ENCODE measurements at regions not wholly inside any gene's neighbourhood (a gene's known extent, or its start where the extent isn't known, plus 50 kb on each side); places are given as distances from the start of the nearest gene placed in this dataset.
"Not testable (repeated sequence)": the region's sequence is repeated elsewhere in the genome, so short reads cannot be mapped to it uniquely, and the experiment has no call there.

DNA sequence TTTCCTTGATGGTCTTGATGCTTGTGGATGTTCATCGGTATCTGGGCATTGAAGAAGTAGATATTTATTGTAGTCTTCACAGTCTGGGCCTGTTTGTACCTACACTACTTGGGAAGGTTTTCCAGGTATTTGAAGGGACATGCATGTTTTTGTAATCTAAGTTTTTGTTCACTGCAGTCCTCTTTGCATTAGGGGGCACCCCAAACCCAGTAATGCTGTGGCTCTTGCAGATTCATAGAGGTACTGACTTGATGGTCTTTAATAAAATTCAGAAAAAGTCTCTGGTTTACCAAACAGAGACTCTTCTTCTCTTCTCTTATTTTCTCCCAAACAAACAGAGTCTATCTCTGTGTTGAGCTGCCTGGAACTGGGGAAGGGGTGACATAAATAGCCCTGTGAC is 150.9 kb upstream of the SLC16A7 start:
- no peaks in the 10 kb centered on the region for H3K27me3 Mint-ChIP-seq
- H3K36me3 Mint-ChIP-seq (ENCODE audit: low read depth): no peaks in the 10 kb centered on the region
- DNase-seq: no peak
- ChIA-PET POLR2A (no interaction called here), CTCF (no interaction called here)
- H3K27ac Mint-ChIP-seq: no peak overlapping the region
- H3K4me1 Mint-ChIP-seq: no peaks in the 10 kb centered on the region
- no peak overlapping the region for H3K4me3 Mint-ChIP-seq
- no peaks in the 10 kb centered on the region for H3K9me3 Mint-ChIP-seq

GRCh38 chr12:59432057-59432456 is 163.8 kb upstream of the SLC16A7 start:
- no peak for DNase-seq
- CTCF ChIA-PET: no interaction called here
- Mint-ChIP-seq H3K4me1 (no peaks in the 10 kb centered on the region), H3K4me3 (no peak overlapping the region), H3K27me3 (no peaks in the 10 kb centered on the region), H3K27ac (no peak overlapping the region), H3K36me3 (ENCODE audit: low read depth) (no peaks in the 10 kb centered on the region), H3K9me3 (no peaks in the 10 kb centered on the region)
- POLR2A ChIA-PET: no interaction called here

GRCh38 chr12:59431266-59431665 is 164.6 kb upstream of the SLC16A7 start:
- H3K4me1 Mint-ChIP-seq: no peaks in the 10 kb centered on the region
- no peak overlapping the region for H3K27ac Mint-ChIP-seq
- no peak for DNase-seq
- H3K36me3 Mint-ChIP-seq (ENCODE audit: low read depth): no peaks in the 10 kb centered on the region
- H3K9me3 Mint-ChIP-seq: no peaks in the 10 kb centered on the region
- CTCF ChIA-PET: no interaction called here
- no peaks in the 10 kb centered on the region for H3K27me3 Mint-ChIP-seq
- POLR2A ChIA-PET: no interaction called here
- no peak overlapping the region for H3K4me3 Mint-ChIP-seq

DNA sequence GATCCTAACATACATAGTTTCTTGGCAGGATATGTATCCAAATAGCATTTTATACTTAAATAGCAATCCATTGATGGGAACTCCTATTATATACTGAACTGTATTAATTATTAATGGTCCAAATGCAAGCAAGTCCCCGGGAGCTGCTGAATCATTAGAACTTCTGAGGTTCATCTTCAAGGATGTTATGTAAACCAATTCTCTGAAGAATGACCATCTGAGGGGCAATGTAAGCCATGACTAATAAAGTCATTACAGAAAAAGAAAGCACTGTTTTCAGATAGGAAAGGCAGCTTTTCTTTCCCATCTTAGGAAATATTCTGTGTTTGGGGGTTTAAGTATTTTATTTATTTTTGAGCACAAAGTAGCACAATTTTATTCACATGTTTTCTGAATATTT is 166.1 kb upstream of the SLC16A7 start:
- CTCF ChIA-PET: interaction anchor here (0.9 to 1.2 kb wide), 2 partner anchors 26 to 406 kb away, joined by 3 read pairs; no protein-coding TSS in a partner anchor
- Mint-ChIP-seq H3K9me3 (no peaks in the 10 kb centered on the region), H3K27me3 (no peaks in the 10 kb centered on the region), H3K4me3 (no peak overlapping the region), H3K36me3 (ENCODE audit: low read depth) (no peaks in the 10 kb centered on the region), H3K27ac (no peak overlapping the region), H3K4me1 (no peaks in the 10 kb centered on the region)
- POLR2A ChIA-PET: no interaction called here
- no peak for DNase-seq

- Mint-ChIP-seq H3K4me1 (no peaks in the 10 kb centered on the region), H3K27me3 (no peaks in the 10 kb centered on the region), H3K27ac (no peak overlapping the region), H3K9me3 (no peaks in the 10 kb centered on the region), H3K36me3 (ENCODE audit: low read depth) (no peaks in the 10 kb centered on the region), H3K4me3 (no peak overlapping the region)
- ChIA-PET POLR2A (no interaction called here), CTCF (interaction anchor here (0.7 kb wide), 1 partner anchor 601 kb away, joined by 3 read pairs; no protein-coding TSS in a partner anchor)
- no peak for DNase-seq
Measured at GRCh38 chr12:59425798-59426197, 170.0 kb upstream of the SLC16A7 start.

GRCh38 chr12:59424666-59425065 is 171.2 kb upstream of the SLC16A7 start:
- H3K4me1 Mint-ChIP-seq; POLR2A ChIA-PET; H3K4me3 Mint-ChIP-seq; CTCF ChIA-PET; H3K36me3 Mint-ChIP-seq (ENCODE audit: low read depth); H3K9me3 Mint-ChIP-seq; H3K27me3 Mint-ChIP-seq; H3K27ac Mint-ChIP-seq; DNase-seq: not testable (repeated sequence)

DNA sequence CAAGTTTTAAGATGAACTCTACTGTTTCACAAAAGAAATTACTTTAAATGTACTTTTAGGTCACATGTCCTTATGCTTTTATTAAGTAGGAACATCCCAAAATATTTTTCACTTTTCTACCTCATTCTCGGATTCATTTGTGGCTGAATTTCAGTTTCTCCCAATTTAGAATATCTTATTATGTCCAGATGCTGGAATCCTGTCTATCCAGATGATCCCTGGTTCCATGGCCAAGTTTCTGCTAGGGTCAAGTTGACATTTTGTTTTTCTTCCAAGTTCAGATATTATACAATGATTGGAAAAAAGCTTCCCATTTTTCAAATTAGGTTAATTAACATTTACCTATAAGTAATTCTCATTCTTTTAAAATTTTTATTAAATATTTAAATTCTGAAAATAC is 181.8 kb upstream of the SLC16A7 start:
- Mint-ChIP-seq H3K36me3 (ENCODE audit: low read depth) (no peaks in the 10 kb centered on the region), H3K27me3 (peaks cover 3% of the 10 kb centered on the region), H3K9me3 (no peaks in the 10 kb centered on the region), H3K27ac (no peak overlapping the region), H3K4me3 (no peak overlapping the region), H3K4me1 (no peaks in the 10 kb centered on the region)
- ChIA-PET CTCF (no interaction called here), POLR2A (no interaction called here)
- no peak for DNase-seq

DNA sequence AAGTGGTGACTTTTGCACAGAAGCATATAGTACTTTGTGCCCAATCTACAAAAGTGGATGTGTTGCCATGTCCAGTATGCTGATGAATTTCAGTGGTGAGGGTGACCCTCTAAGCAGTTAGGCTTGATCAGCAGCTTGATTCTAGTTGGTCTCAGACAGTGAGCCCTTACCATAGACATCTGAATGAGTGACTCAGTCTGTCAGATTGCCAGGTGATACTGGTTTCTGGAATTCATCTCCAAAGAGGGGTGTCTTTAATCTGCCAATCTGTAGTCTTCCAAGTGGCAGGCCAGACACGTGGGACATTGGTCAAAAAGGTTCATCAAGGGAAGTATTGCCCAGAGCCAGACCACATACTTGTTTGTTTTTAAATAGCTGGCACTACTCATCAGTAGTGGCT is 187.4 kb upstream of the SLC16A7 start:
- no peaks in the 10 kb centered on the region for H3K9me3 Mint-ChIP-seq
- H3K36me3 Mint-ChIP-seq (ENCODE audit: low read depth): no peaks in the 10 kb centered on the region
- POLR2A ChIA-PET: no interaction called here
- no peak overlapping the region for H3K4me3 Mint-ChIP-seq
- peaks cover 3% of the 10 kb centered on the region for H3K27me3 Mint-ChIP-seq
- H3K27ac Mint-ChIP-seq: no peak overlapping the region
- CTCF ChIA-PET: interaction anchor here (1.6 kb wide), 1 partner anchor 427 kb away, joined by 5 read pairs; no protein-coding TSS in a partner anchor
- peaks cover 10% of the 10 kb centered on the region for H3K4me1 Mint-ChIP-seq
- no peak for DNase-seq

DNA sequence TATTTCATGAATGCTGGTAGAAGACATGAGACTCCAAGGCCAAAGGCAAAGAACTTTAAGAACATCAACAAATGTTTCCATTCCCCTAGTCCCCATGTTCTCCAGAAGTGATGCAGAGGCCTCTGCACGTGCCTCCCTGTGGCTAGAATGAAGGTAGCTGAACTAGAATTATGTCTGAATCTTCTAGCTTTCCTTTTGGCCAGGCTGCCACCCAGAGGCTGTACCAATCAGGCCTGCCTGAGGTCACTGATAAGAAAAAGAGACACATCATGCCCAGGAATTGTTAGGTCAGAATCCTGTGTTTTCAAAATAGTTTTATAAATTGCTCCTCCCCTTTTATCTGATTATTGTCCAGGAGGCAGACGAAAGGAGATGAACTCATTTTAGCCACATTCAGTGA is 188.0 kb upstream of the SLC16A7 start:
- no peak overlapping the region for H3K4me3 Mint-ChIP-seq
- POLR2A ChIA-PET: no interaction called here
- peaks cover 12% of the 10 kb centered on the region for H3K4me1 Mint-ChIP-seq

DNA sequence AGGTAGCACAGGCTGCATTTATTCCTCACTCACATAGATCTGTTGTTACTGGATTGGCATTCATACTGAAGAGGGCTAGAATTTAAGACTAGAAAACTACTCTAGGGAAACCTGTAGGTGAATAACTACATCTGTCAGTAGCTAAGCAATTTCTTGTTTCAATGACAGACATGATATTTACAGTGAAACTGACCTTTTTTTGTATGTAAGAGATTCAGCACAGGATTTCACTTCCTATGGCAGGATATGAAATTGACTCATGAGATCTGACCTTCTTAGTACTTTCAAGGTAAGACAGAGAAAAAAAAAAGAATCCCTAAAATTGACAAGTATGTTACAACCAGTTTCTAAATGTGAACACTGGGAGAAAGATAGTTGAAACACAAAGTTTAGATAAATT is 189.8 kb upstream of the SLC16A7 start:
- ChIA-PET CTCF (interaction anchor here (1.3 kb wide), 1 partner anchor 402 kb away, joined by 3 read pairs; no protein-coding TSS in a partner anchor), POLR2A (no interaction called here)
- Mint-ChIP-seq H3K36me3 (ENCODE audit: low read depth) (no peaks in the 10 kb centered on the region), H3K9me3 (no peaks in the 10 kb centered on the region), H3K4me3 (no peak overlapping the region), H3K4me1 (peaks cover 12% of the 10 kb centered on the region), H3K27ac (no peak overlapping the region), H3K27me3 (no peaks in the 10 kb centered on the region)
- DNase-seq: no peak

More for the DNA sequence above, 188.0 kb upstream of the SLC16A7 start:
- DNase-seq: no peak
- Mint-ChIP-seq H3K27ac (no peak overlapping the region), H3K9me3 (no peaks in the 10 kb centered on the region), H3K36me3 (ENCODE audit: low read depth) (no peaks in the 10 kb centered on the region), H3K27me3 (no peaks in the 10 kb centered on the region)
- CTCF ChIA-PET: interaction anchor here (0.6 to 1.6 kb wide), 3 partner anchors 118 to 428 kb away, joined by 3 to 5 read pairs (median 4); no protein-coding TSS in a partner anchor

GRCh38 chr12:59404109-59404650 is 191.6 kb upstream of the SLC16A7 start:
- no peaks in the 10 kb centered on the region for H3K27me3 Mint-ChIP-seq
- ChIA-PET CTCF (interaction anchor here (0.7 to 1.8 kb wide), 6 partner anchors 13 to 431 kb away, joined by 3 to 6 read pairs (median 3); no protein-coding TSS in a partner anchor), POLR2A (no interaction called here)
- no peak overlapping the region for H3K4me3 Mint-ChIP-seq
- H3K36me3 Mint-ChIP-seq (ENCODE audit: low read depth): no peaks in the 10 kb centered on the region
- DNase-seq: no peak
- H3K9me3 Mint-ChIP-seq: no peaks in the 10 kb centered on the region
- peaks cover 12% of the 10 kb centered on the region for H3K4me1 Mint-ChIP-seq
- no peak overlapping the region for H3K27ac Mint-ChIP-seq

DNA sequence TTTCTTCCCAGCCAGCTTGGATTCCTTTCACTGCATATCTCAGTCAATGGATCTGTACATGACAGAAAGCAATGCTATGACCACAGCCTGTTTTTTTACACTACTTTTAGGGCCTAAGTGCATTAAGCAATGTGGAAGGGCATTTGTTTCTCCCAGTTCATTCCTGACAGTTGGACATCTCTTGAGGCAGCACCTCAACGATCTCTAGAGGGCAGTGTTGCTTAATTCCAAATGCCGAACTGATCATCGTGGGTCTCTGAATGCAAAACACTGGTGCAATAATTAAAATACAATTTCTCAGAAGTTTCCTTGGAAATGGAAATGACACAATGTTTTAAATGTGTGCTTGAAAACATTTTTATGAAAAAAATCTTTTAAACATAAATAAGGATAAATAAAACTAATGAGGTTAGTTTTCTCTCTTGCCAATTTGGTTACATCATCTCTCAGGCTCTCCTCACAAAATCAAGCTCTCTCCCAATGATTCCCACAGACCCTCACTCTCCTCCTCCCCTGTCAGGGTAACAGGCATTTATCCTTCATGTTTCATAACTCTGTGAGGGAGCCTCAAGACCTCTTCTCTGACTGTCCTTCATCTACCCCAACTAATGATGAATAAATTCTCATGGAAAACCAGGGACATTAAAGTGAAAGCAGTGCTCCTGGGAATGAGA is 192.4 kb upstream of the SLC16A7 start:
- DNase-seq: peak; percentile 27
- POLR2A ChIA-PET: no interaction called here
- Mint-ChIP-seq H3K27ac (no peak overlapping the region), H3K4me3 (no peak overlapping the region), H3K36me3 (ENCODE audit: low read depth) (no peaks in the 10 kb centered on the region), H3K4me1 (peaks cover 12% of the 10 kb centered on the region), H3K9me3 (no peaks in the 10 kb centered on the region), H3K27me3 (no peaks in the 10 kb centered on the region)
- CTCF ChIA-PET: interaction anchor here (0.7 to 1.8 kb wide), 7 partner anchors 12 to 432 kb away, joined by 3 to 6 read pairs (median 3); no protein-coding TSS in a partner anchor

GRCh38 chr12:59401862-59402261 is 194.0 kb upstream of the SLC16A7 start:
- Mint-ChIP-seq H3K9me3 (no peaks in the 10 kb centered on the region), H3K27ac (no peak overlapping the region), H3K27me3 (no peaks in the 10 kb centered on the region), H3K36me3 (ENCODE audit: low read depth) (no peaks in the 10 kb centered on the region), H3K4me3 (no peak overlapping the region), H3K4me1 (peaks cover 12% of the 10 kb centered on the region)
- ChIA-PET CTCF (no interaction called here), POLR2A (no interaction called here)
- no peak for DNase-seq

DNA sequence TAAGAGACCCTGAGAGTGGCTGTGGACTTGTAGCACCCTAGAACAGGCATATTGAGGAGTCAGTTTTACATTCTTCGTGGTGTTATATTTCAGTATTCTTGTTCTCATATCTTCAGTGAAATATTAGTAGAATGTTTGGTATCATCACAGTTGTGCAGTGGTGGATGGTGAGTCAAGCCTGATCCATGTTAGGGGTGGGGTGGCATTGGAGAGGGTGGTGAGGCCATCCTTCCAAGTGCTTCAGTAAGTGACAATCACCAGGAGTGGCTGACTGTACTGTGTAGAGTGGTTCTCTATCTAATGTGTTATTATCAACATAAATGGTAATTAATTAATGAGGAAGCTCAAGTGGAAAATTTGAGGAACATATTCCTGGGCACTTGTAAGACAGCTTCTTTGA is 197.7 kb upstream of the SLC16A7 start:
- H3K9me3 Mint-ChIP-seq: no peaks in the 10 kb centered on the region
- H3K4me1 Mint-ChIP-seq: peaks cover under 1% of the 10 kb centered on the region
- no peak overlapping the region for H3K4me3 Mint-ChIP-seq
- ChIA-PET POLR2A (no interaction called here), CTCF (no interaction called here)
- DNase-seq: no peak
- H3K27me3 Mint-ChIP-seq: peaks cover 8% of the 10 kb centered on the region
- no peaks in the 10 kb centered on the region for H3K36me3 Mint-ChIP-seq (ENCODE audit: low read depth)
- H3K27ac Mint-ChIP-seq: no peak overlapping the region
